Astrocyte of the spinal cord (primary cell): ENCODE measurements at regions not wholly inside any gene's neighbourhood (a gene's known extent, or its start where the extent isn't known, plus 50 kb on each side); places are given as distances from the start of the nearest gene placed in this dataset.

Experiments used
- DNase-seq: peaks from one replicate; pipeline ENCODE4 v3.0.0; 2011; ENCODE audit warnings: low read depth, low spot score
- H3K4me3 ChIP-seq: 2 replicates; pipeline ENCODE4 v1.5.1; 2011; ENCODE audit warnings: low read depth, mild to moderate bottlenecking, low read length, moderate library complexity
- in situ Hi-C: cut with HindIII; loops from 2 replicates; pipeline ENCODE4 v1.10.0; 2017; ENCODE audit warnings: low sequenced_read_pairs
- TF ChIP-seq, protein P1 (sequence below): IDR thresholded peaks from 2 replicates; pipeline ENCODE4 v1.5.1; 2012; ENCODE audit warnings: low read depth, mild to moderate bottlenecking, low read length, inconsistent platforms

DNA sequence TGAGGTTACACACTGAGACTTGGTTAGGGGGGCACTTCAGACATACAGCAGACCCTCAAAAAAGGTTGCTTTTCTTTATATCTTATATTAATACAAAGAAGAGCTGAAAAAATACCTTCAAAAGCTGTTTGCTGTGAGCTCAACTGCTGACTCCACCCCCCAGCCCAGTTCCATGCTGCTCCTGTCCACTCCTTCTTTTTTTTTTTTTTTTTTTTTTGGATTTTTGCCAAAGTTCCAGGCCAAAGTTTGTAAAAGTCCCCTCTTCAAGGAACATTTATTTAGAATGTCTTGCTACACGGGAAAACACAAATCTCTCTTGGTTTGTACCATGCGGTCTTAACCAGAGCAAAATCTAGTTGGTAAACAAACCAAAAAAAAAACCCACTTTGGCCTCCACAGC is 85.3 kb upstream of the AKAP12 start:
- in situ Hi-C loops: no loop called here
- DNase-seq: peak; percentile 6
- TF ChIP-seq, protein P1, sequence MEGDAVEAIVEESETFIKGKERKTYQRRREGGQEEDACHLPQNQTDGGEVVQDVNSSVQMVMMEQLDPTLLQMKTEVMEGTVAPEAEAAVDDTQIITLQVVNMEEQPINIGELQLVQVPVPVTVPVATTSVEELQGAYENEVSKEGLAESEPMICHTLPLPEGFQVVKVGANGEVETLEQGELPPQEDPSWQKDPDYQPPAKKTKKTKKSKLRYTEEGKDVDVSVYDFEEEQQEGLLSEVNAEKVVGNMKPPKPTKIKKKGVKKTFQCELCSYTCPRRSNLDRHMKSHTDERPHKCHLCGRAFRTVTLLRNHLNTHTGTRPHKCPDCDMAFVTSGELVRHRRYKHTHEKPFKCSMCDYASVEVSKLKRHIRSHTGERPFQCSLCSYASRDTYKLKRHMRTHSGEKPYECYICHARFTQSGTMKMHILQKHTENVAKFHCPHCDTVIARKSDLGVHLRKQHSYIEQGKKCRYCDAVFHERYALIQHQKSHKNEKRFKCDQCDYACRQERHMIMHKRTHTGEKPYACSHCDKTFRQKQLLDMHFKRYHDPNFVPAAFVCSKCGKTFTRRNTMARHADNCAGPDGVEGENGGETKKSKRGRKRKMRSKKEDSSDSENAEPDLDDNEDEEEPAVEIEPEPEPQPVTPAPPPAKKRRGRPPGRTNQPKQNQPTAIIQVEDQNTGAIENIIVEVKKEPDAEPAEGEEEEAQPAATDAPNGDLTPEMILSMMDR: no peak
- H3K4me3 ChIP-seq: no peak overlapping the region

DNA sequence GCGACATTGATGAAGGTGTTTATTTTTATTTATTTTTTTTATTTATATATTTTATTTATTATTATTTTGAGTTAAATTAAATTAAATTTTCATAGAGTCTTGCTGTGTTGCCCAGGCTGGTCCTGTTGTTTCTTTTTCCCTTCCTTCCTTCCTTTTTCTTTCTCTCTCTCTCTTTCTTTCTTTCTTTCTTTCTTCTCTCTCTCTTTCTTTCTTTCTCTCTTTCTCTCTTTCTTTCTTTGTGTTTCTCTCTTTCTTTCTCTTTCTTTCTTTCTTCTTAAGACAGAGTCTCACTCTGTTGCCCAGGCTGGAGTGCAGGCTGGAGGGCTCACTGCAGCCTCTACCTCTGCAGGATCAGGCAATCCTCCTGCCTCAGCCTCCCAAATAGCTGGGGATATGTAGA is 84.7 kb upstream of the AKAP12 start:
- H3K4me3 ChIP-seq: no peak overlapping the region
- TF ChIP-seq, protein P1: no peak
- in situ Hi-C loops: no loop called here
- DNase-seq: no peak

DNA sequence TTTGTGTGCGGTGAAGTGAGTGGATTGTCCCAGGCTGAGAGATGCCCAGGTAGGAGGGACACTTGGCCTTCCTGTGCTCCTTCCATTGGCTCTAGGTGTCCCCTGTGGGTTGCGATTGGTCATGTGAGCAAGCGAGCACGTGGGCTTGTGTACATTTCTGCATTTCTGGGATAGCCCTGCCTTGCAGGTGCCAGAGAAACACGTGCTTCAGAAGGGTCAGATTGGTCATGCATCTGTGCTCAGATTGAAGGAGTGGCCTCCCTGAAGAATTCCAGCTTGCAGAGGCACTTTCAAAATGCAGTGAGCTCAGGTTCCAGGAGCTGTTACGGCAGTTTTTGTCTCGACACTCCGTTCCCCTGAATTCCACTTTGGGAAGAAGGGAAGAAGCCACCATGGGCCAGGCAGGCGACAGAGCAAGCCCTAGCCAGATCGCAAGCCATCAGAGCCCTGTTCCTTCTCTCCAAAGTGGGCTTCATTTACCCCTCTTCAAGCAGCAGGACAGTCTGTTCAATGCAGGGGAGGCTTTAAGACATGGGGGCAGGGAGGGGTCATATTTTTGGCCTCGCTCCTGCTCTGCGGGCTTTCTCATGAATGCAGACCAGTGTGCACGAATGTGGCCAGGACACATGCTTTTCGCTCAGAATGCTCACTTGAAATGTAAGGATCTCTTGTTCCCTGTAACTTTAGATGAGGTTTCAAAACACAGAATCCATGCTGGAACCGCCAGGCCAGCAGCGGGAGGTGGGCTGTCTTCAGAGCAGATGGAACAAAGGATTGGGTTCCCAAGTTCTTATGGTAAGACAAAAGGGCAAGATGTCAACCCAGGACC is 78.6 kb upstream of the AKAP12 start:
- no peak overlapping the region for H3K4me3 ChIP-seq
- DNase-seq: peak; percentile 15
- in situ Hi-C loops: no loop called here
- TF ChIP-seq, protein P1: no peak

DNA sequence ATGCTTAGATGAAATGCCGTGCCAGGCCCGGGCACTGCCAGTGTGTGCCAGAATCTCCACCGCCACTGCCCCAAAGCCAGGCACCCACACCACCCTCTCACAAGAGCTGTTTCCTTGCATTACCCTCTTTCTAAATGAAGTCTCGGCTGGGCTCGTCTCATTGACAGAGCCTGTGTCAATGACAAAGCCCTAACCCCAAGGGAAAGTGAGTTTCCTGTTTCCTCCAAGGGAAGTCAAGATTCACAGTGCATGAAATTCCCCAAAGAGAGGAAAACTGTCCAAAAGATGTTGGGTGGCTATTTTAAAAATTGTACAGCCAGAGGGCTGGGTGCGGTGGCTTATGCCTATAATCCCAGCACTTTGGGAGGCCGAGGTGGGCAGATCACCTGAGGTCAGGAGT is 75.4 kb upstream of the AKAP12 start:
- TF ChIP-seq, protein P1: no peak
- in situ Hi-C loops: no loop called here
- H3K4me3 ChIP-seq: no peak overlapping the region
- DNase-seq: no peak

DNA sequence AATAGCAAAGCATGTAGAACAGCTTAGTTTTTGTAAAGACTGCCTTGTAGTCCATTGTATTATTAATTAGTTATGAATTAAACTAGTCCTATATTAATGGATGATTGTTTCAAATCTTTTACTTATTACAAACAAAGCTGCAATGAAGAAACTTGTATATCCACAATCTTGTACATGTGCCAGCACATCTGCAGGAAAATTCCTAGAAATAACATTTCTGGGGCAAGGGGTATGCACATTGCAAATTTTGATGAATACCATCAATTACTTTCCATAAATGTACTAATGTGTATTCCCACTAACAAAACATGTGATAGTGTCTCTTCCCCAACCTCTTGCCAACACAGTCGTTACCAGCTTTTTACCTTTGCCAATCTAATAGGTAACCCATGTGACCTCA is 73.6 kb upstream of the AKAP12 start:
- TF ChIP-seq, protein P1: no peak

DNA sequence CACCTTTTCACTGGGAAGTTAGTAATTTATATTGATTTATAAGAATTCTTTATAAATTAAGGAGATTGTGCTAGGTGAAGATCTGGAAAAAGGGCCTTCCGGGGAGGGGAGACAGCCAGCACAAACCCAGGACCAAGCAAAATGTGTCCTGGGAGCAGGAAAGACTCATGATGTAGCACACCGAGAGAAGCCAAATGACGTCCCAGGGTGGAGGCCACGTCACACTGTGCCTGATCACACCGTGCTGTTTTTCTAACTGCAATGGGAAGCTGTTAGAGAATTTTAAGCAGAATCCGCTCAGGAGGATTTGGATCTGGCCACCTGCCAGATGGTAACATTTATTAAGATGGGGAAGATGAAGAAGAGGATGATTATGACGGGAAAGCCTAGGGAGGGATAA is 72.7 kb upstream of the AKAP12 start:
- H3K4me3 ChIP-seq: no peak overlapping the region
- TF ChIP-seq, protein P1: no peak
- in situ Hi-C loops: no loop called here
- DNase-seq: no peak

More for the DNA sequence above, 73.6 kb upstream of the AKAP12 start:
- DNase-seq: no peak
- in situ Hi-C loops: no loop called here
- H3K4me3 ChIP-seq: no peak overlapping the region
